Peyer's patch (tissue), 4 donors: ENCODE measurements at regions not wholly inside any gene's neighbourhood (a gene's known extent, or its start where the extent isn't known, plus 50 kb on each side); places are given as distances from the start of the nearest gene placed in this dataset.

ENCODE experiments used
- CTCF ChIP-seq, 6 experiments: fragments of 450-650 bp in 4 of 6; fragments of 200-600 bp in 2 of 6; sonication (generic) in 1 of 6; IDR thresholded peaks; one replicate each; pipeline ENCODE4 v1.5.1; 2017 to 2019; ENCODE audit warnings: antibody characterized with exemption in 6 of 6, mild to moderate bottlenecking in 3 of 6, moderate library complexity in 1 of 6
- POLR2A ChIP-seq, 2 donors: fragments of 450-650 bp; IDR thresholded peaks; one replicate each; pipeline ENCODE4 v1.5.1; 2017; ENCODE audit warnings: antibody characterized with exemption in 2 of 2, mild to moderate bottlenecking in 2 of 2, moderate library complexity in 2 of 2

- no peak for TF ChIP-seq CTCF (IDR thresholded peaks at IDR 0.05)
- TF ChIP-seq POLR2A (IDR thresholded peaks at IDR 0.05), result no peak
Measured at GRCh38 chr10:108982159-108982558, 941.2 kb downstream of the XPNPEP1 start.
